Pulmonary artery endothelial cell (primary cell): ENCODE measurements at regions not wholly inside any gene's neighbourhood (a gene's known extent, or its start where the extent isn't known, plus 50 kb on each side); places are given as distances from the start of the nearest gene placed in this dataset.
"Not testable (repeated sequence)": the region's sequence is repeated elsewhere in the genome, so short reads cannot be mapped to it uniquely, and the experiment has no call there.

Experiments used
- DNase-seq: peaks from one replicate; pipeline ENCODE4 v3.0.0-alpha.2; 2011; ENCODE audit warnings: low read depth, low spot score

GRCh38 chr4:34363842-34364241, 1880.5 kb downstream of the ARAP2 start:
- DNase-seq: no peak

GRCh38 chr4:34365946-34366345, 1878.4 kb downstream of the ARAP2 start:
- DNase-seq: no peak

DNA sequence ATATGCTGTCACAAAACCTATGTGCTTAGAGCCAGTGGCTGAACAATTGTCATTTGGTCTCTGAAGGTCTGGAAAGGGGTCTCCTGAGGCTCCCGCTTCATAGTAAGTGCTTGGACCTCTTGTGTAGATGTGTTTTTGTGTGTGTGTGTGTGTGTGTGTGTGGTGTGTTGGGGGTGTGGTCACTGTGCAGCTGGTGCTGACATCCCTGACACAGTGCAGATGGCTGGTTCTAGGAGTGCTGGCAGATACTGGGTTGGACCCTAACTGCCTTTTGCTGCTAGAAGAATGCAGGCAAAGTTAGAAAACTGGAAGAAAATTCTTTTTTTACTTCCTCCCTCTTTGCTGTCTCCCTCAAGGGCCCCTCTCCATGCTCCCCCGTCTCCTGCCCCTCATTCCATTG, 1872.6 kb downstream of the ARAP2 start:
- DNase-seq: no peak

DNA sequence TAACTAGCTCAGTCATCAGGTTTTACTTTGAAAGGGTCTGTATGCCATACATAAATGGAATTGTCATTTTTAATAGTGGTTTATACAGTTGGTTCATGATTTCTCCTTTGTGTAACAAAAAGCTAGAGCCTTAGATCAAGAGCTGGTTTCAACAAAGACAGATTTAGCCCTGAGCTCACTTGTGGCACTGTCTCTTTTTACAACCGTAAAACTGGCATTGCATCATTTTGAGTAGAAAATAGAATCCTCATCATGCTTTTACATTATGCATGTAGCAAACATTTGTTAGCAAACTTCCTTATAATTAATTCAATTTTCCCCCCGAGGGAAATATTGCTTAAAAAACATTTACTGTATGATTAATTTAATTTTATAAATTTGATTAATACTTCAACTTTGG, 1871.5 kb downstream of the ARAP2 start:
- DNase-seq: no peak

DNA sequence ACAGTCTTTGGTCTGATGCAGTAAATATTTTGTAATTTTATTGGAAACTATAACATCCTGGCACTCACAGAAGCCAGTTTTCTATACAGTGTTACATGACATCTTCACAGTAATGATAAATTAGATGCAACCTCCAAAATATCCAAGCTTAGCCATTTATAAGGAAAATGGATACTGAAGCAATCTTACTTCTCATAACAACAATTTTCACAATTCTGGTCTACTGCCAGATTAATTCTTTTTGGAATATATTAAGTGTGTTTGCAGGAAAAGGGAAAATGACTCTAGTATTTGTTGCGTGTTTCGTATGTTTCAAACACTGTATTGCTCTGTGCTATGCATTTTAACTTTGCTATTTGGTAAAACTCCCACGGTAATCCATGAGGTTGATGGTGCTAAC, 1870.9 kb downstream of the ARAP2 start:
- DNase-seq: no peak

DNA sequence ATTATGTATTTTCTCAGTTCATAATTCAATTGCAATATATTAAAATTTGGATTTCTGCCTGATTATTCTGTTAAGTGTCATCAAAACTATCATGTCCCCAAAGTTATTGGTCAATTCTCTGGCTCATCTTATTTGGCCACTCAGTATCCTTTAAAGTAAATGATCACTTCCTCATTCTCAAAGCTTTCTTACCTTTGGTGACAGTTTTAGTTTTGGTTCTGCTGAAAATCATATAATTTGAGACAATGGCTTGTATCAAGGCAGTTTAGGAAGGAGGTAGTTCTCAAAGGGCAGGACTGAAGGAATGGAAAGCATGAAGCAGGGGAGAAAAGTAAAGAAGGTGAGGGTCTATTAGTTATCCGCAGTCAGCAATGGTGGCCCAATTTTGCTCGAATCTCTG, 1832.1 kb downstream of the ARAP2 start:
- DNase-seq: no peak

GRCh38 chr4:34412911-34413310, 1831.4 kb downstream of the ARAP2 start:
- no peak for DNase-seq

DNA sequence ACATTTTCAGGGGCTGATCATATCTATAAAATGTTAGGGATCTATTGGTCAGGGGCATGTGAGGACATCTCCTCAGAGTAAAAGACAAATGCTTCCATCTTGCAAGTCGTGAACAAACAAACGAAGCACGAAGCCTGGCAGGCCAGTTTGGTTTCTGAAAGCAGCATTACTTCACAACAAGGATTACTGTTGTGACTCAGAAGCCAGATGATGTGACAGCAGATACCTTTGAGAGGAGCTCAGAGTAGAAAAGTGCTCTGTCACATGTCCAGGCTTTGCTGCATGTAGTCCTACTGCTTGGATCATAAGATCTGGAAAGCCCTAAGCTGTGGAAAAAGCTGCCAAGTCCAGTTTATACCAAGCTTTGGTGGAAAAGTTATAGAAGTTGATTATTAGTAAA, 1827.2 kb downstream of the ARAP2 start:
- no peak for DNase-seq

DNA sequence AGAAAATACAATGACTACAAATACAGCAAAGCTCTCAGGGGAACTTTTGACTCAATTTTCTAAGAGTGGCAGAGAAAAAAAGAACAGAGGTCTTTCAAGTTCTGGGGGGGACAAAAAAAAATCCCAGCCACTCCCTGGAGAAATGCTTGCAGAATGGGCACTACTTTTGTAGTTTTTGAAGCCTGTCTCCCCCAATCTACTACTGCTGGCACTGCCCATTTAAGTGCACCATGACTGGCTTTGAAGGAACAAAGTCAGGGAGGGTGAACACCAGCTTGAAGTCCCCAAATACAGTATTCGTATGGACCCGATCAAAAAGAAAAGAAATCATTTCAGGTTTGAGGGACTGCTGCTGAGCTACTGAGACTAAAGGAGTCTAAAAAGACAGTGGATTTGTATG, 1824.4 kb downstream of the ARAP2 start:
- DNase-seq: no peak

DNA sequence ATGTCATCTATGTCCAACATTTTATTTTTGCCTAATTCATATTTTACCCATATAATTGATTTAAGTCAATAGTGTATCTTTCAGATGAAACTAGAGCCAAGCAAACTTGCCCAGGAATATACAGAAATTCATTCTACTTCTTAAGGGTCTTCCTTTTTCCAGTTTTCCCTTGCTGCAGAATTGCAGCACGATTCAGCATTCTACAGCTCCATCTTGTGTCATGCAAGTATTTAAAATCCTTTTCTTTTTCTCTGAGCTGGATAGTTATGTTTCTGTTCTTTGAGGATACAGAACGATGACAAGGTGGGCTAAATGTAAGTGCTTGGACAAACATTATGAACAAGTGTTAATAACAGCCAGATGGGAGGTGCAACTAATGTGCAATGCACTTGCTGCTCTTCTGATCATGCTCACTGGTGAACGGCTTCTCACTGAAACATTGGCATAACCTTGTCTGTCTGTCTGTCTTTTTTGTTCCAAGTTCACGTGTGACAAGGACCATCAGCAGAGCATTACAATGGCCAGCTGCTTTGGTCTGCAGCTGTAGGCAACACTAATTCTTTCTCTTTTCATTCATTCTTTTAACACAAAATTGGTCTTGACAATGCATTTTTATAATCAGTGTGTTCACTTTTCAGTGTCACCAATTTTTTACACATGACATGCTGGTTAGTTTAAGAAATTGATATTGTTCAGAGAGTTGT, 1821.7 kb downstream of the ARAP2 start:
- no peak for DNase-seq

DNA sequence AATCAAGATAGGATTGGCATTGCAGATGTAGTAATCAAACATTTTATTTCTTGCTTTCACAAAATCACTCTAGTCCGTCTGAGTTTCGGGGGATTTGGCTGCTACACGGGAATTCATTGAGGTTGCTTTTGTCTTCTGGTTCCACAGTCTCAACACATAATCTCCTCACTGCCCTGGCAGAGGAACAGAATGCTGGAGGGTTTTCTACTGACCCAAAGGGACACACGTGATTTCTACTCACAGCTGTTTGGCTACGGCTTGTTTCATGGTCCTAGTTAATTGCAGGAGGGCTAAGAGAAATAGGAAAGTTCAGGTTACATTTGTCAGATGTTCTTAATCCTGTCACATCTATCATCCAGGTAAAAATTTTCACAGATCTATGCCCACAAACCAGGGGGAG, 1811.6 kb downstream of the ARAP2 start:
- no peak for DNase-seq

- DNase-seq: not testable (repeated sequence)
Measured at GRCh38 chr4:34434377-34434776, 1809.9 kb downstream of the ARAP2 start.

- no peak for DNase-seq
Measured at GRCh38 chr4:34464196-34464595, 1780.1 kb downstream of the ARAP2 start.

- DNase-seq: no peak
Measured at GRCh38 chr4:34466411-34466810, 1777.9 kb downstream of the ARAP2 start.

DNA sequence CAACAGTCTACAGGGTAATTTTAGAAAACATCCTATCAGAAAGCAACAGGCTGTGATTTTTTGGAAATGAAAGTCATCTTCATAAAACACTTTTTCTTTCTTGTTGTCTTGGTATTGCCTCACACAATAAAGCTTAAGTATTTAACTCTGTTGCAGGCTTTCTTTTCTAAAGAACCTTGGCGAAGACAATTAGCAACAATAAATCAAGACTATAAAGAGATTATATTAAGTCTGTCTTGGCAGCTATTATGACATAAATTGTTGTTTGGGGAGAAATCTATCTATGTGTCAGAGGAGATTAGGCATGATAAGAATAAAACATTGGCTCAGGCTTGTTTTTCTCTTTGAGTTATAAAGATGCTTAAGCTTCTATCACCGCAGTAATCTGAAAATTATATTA, 1774.8 kb downstream of the ARAP2 start:
- DNase-seq: no peak

GRCh38 chr4:34485252-34485651, 1759.1 kb downstream of the ARAP2 start:
- DNase-seq: no peak

GRCh38 chr4:34486461-34487363, 1757.6 kb downstream of the ARAP2 start:
- DNase-seq: no peak

- no peak for DNase-seq
Measured at GRCh38 chr4:34492414-34492813, 1751.9 kb downstream of the ARAP2 start.

- DNase-seq: no peak
Measured at GRCh38 chr4:34502086-34502485, 1742.2 kb downstream of the ARAP2 start.

- not testable (repeated sequence) for DNase-seq
Measured at GRCh38 chr4:34504731-34505130, 1739.6 kb downstream of the ARAP2 start.

DNA sequence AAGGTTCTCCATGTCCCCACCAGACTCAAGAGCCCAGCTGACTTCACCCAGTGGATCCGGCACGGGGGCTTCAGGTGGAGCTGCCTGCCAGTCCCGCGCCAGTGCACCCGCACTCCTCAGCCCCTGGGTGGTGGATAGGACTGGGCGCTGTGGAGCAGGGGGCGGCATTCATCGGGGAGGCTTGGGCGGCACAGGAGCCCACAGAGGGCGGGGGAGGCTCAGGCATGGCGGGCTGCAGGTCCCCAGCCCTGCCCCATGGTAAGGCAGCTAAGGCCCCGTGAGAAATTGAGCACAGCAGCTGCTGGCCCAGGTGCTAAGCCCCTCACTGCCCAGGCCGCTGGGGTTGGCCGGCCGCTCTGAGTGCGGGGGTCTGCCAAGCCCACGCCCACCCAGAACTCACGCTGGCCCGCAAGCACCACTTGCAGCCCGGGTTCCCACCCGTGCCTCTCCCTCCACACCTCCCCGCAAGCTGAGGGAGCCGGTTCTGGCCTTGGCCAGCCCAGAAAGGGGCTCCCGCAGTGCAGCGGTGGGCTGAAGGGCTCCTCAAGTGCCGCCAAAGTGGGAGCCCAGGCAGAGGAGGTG, 1737.7 kb downstream of the ARAP2 start:
- not testable (repeated sequence) for DNase-seq

DNA sequence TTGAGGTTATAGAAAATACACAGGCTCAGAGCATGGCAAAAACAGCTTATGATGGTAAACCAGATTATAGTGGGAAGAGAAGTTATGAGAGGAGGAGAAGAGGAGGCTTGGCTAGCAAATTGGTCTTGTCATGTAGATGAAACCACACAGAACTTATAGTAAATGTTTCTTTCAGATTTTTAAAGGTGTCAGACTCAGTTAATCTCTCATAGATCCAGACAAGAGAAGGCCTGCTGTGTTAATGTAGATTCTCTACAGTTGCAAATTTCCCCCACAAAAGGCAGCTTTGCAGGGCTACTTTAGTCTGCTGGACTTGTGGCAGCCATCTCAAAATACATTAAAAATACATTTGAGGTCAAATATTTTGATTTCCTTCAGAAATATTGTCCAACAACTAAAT, 1731.7 kb downstream of the ARAP2 start:
- no peak for DNase-seq
